Neural progenitor cell (in vitro differentiated cells): ENCODE measurements at regions not wholly inside any gene's neighbourhood (a gene's known extent, or its start where the extent isn't known, plus 50 kb on each side); places are given as distances from the start of the nearest gene placed in this dataset.

ENCODE experiments used
- CTCF ChIP-seq: fragments of 200-600 bp; sonication (generic); IDR thresholded peaks from 2 replicates; pipeline ENCODE4 v1.5.1; 2017; ENCODE audit warnings: antibody characterized with exemption, mild to moderate bottlenecking
- EZH2 ChIP-seq: fragments of 200-600 bp; sonication (generic); IDR thresholded peaks from 2 replicates; pipeline ENCODE4 v1.6.1; 2017; ENCODE audit warnings: antibody characterized with exemption, mild to moderate bottlenecking, moderate library complexity

DNA sequence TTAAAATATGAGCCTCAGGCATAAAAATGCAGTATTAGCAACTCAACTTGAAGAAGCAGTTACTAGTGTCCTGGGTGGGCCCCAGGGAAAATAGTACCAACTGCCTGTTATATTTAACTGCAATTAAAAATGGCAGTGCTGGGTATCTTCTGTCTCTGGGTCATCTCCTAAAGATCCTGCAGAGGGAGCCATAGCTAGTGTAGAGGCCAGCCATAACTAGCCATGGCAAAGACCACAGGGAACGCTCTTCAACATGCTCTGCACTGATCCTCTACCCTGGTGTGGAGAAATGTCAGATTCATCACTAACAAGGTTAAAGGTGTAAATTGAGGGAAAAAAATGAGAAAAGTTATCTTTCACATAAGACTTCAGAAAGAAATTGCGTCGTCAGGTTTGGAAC lies 181.3 kb downstream of the SNRPN start:
- peak; percentile 60 for TF ChIP-seq CTCF
- no peak for TF ChIP-seq EZH2
